NCI-H1105 (cell line): ENCODE measurements at regions not wholly inside any gene's neighbourhood (a gene's known extent, or its start where the extent isn't known, plus 50 kb on each side); places are given as distances from the start of the nearest gene placed in this dataset.

Source experiments
- DNase-seq: peaks from one replicate; lab custom pipeline; 2025; lab: John Stamatoyannopoulos, UW

GRCh38 chr12:66915306-66915904, 236.5 kb upstream of the GRIP1 start:
- no peak for DNase-seq

- no peak for DNase-seq
These were observed 237.3 kb upstream of the GRIP1 start for GRCh38 chr12:66916189-66916588.

GRCh38 chr12:66919466-66919865, 240.6 kb upstream of the GRIP1 start:
- DNase-seq, result no peak

GRCh38 chr12:66920205-66920604, 241.3 kb upstream of the GRIP1 start:
- no peak for DNase-seq

GRCh38 chr12:66921151-66921550, 242.3 kb upstream of the GRIP1 start:
- DNase-seq, result no peak

- no peak for DNase-seq
These were observed 246.2 kb upstream of the GRIP1 start for GRCh38 chr12:66925083-66925482.

GRCh38 chr12:66929121-66929520, 250.2 kb upstream of the GRIP1 start:
- no peak for DNase-seq

GRCh38 chr12:66931091-66931490, 252.2 kb upstream of the GRIP1 start:
- no peak for DNase-seq

GRCh38 chr12:66932126-66932525, 253.2 kb upstream of the GRIP1 start:
- no peak for DNase-seq

GRCh38 chr12:66934302-66935062, 255.6 kb upstream of the GRIP1 start:
- DNase-seq, result no peak

- DNase-seq, result no peak
These were observed 262.3 kb upstream of the GRIP1 start for GRCh38 chr12:66941150-66941549.

- DNase-seq, result no peak
These were observed 264.0 kb upstream of the GRIP1 start for GRCh38 chr12:66942741-66943465.

GRCh38 chr12:66944365-66944764, 265.5 kb upstream of the GRIP1 start:
- DNase-seq, result no peak

GRCh38 chr12:66945189-66945817, 266.4 kb upstream of the GRIP1 start:
- DNase-seq, result no peak

GRCh38 chr12:66947119-66947518, 268.2 kb upstream of the GRIP1 start:
- DNase-seq, result no peak

- no peak for DNase-seq
These were observed 273.8 kb upstream of the GRIP1 start for GRCh38 chr12:66952668-66953067.

GRCh38 chr12:66956300-66956699, 277.4 kb upstream of the GRIP1 start:
- DNase-seq, result no peak

- DNase-seq, result no peak
These were observed 280.4 kb upstream of the GRIP1 start for GRCh38 chr12:66959276-66959675.

- no peak for DNase-seq
These were observed 281.1 kb upstream of the GRIP1 start for GRCh38 chr12:66960006-66960405.

- DNase-seq, result no peak
These were observed 282.1 kb upstream of the GRIP1 start for GRCh38 chr12:66960704-66961690.

- no peak for DNase-seq
These were observed 283.4 kb upstream of the GRIP1 start for GRCh38 chr12:66962290-66962689.
